OCI-LY1 (cell line): ENCODE measurements at regions not wholly inside any gene's neighbourhood (a gene's known extent, or its start where the extent isn't known, plus 50 kb on each side); places are given as distances from the start of the nearest gene placed in this dataset.

Experiments
- H2AFZ ChIP-seq: fragments of 200-600 bp; sonication (generic), shearing (Covaris generic); 2 replicates; pipeline ENCODE4 v1.6.0; 2014; ENCODE audit warnings: antibody characterized with exemption, mild to moderate bottlenecking, low read length
- H3F3A ChIP-seq: fragments of 200-600 bp; sonication (generic), shearing (Covaris generic); 2 replicates; pipeline ENCODE4 v1.6.0; 2014; ENCODE audit warnings: mild to moderate bottlenecking, antibody characterized with exemption, low read length, moderate library complexity; ENCODE audit not compliant: insufficient read depth
- H3K27ac ChIP-seq: fragments of 200-600 bp; sonication (generic); 2 replicates; pipeline ENCODE4 v1.5.1; 2014; ENCODE audit warnings: low read length, mixed run types, mild to moderate bottlenecking, low read depth; ENCODE audit not compliant: poor library complexity, severe bottlenecking
- H3K27me3 ChIP-seq: fragments of 200-600 bp; sonication (generic); 2 replicates; pipeline ENCODE4 v1.6.0; 2014; ENCODE audit warnings: antibody characterized with exemption, mild to moderate bottlenecking, low read length, moderate library complexity; ENCODE audit not compliant: insufficient read depth
- H3K36me3 ChIP-seq: fragments of 200-600 bp; sonication (generic); 2 replicates; pipeline ENCODE4 v1.6.1; 2014; ENCODE audit warnings: mild to moderate bottlenecking, antibody characterized with exemption, low read length, moderate library complexity, mixed read lengths; ENCODE audit not compliant: insufficient read depth
- H3K4me1 ChIP-seq: fragments of 200-600 bp; sonication (generic); 2 replicates; pipeline ENCODE4 v1.5.1; 2014; ENCODE audit warnings: mild to moderate bottlenecking, low read length, moderate library complexity; ENCODE audit not compliant: insufficient read depth, severe bottlenecking
- H3K4me2 ChIP-seq: fragments of 200-600 bp; sonication (generic), shearing (Covaris generic); 2 replicates; pipeline ENCODE4 v1.6.1; 2014; ENCODE audit warnings: low read length
- H3K4me3 ChIP-seq: fragments of 200-600 bp; sonication (generic); 2 replicates; pipeline ENCODE4 v1.5.1; 2014; ENCODE audit warnings: low read length, low read depth, mild to moderate bottlenecking, mixed read lengths; ENCODE audit not compliant: poor library complexity, severe bottlenecking
- H3K79me2 ChIP-seq: fragments of 200-600 bp; shearing (Covaris generic); 2 replicates; pipeline ENCODE4 v1.6.1; 2016; ENCODE audit warnings: mixed run types, low read length, mixed read lengths; ENCODE audit not compliant: insufficient read depth
- H3K9ac ChIP-seq: fragments of 200-600 bp; sonication (generic), shearing (Covaris generic); 2 replicates; pipeline ENCODE4 v1.6.1; 2014; ENCODE audit warnings: mild to moderate bottlenecking, low read length, mixed read lengths
- H3K9me2 ChIP-seq: fragments of 200-600 bp; sonication (generic), shearing (Covaris generic); 2 replicates; pipeline ENCODE4 v1.6.1; 2014; ENCODE audit warnings: low read depth, mild to moderate bottlenecking, low read length, mixed read lengths
- H3K9me3 ChIP-seq: fragments of 200-600 bp; shearing (Covaris generic); 2 replicates; pipeline ENCODE4 v1.6.1; 2014; ENCODE audit warnings: low read length, mixed read lengths
- H4K20me1 ChIP-seq: fragments of 200-600 bp; sonication (generic), shearing (Covaris generic); 2 replicates; pipeline ENCODE4 v1.6.0; 2016; ENCODE audit warnings: mild to moderate bottlenecking, low read length; ENCODE audit not compliant: insufficient read depth
- EZH2 ChIP-seq: fragments of 200-600 bp; sonication (generic), shearing (Covaris generic); IDR thresholded peaks from 2 replicates; pipeline ENCODE4 v1.8.0; 2017; ENCODE audit warnings: borderline replicate concordance, mixed run types, mild to moderate bottlenecking, antibody characterized with exemption, low read length, moderate library complexity, mixed read lengths
- TF ChIP-seq, protein P1 (sequence below): fragments of 200-600 bp; sonication (generic), shearing (Covaris generic); IDR thresholded peaks from 2 replicates; pipeline ENCODE4 v1.5.1; 2017; ENCODE audit warnings: mild to moderate bottlenecking, antibody characterized with exemption, low read length, moderate library complexity, mixed read lengths

- H4K20me1 ChIP-seq: no peaks in the 10 kb centered on the region
- no peak overlapping the region for H3K4me3 ChIP-seq
- H3K27ac ChIP-seq: no peak overlapping the region
- no peak overlapping the region for H3K4me2 ChIP-seq
- H3K36me3 ChIP-seq: no peaks in the 10 kb centered on the region
- H2AFZ ChIP-seq: no peak overlapping the region
- no peak overlapping the region for H3K9ac ChIP-seq
- no peaks in the 10 kb centered on the region for H3K27me3 ChIP-seq
- TF ChIP-seq, protein P1, sequence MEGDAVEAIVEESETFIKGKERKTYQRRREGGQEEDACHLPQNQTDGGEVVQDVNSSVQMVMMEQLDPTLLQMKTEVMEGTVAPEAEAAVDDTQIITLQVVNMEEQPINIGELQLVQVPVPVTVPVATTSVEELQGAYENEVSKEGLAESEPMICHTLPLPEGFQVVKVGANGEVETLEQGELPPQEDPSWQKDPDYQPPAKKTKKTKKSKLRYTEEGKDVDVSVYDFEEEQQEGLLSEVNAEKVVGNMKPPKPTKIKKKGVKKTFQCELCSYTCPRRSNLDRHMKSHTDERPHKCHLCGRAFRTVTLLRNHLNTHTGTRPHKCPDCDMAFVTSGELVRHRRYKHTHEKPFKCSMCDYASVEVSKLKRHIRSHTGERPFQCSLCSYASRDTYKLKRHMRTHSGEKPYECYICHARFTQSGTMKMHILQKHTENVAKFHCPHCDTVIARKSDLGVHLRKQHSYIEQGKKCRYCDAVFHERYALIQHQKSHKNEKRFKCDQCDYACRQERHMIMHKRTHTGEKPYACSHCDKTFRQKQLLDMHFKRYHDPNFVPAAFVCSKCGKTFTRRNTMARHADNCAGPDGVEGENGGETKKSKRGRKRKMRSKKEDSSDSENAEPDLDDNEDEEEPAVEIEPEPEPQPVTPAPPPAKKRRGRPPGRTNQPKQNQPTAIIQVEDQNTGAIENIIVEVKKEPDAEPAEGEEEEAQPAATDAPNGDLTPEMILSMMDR: no peak
- TF ChIP-seq EZH2: no peak
- peaks cover 11% of the 10 kb centered on the region for H3K4me1 ChIP-seq
- no peaks in the 10 kb centered on the region for H3K9me2 ChIP-seq
- H3K79me2 ChIP-seq: no peaks in the 10 kb centered on the region
- no peaks in the 10 kb centered on the region for H3F3A ChIP-seq
- H3K9me3 ChIP-seq: no peaks in the 10 kb centered on the region
Measured at GRCh38 chr5:81834021-81834660, 83.2 kb upstream of the SSBP2 start.

GRCh38 chr5:81830596-81830995, 79.7 kb upstream of the SSBP2 start:
- H3K4me1 ChIP-seq: peaks cover 5% of the 10 kb centered on the region
- no peak overlapping the region for H3K4me2 ChIP-seq
- H3K79me2 ChIP-seq: no peaks in the 10 kb centered on the region
- TF ChIP-seq EZH2: no peak
- TF ChIP-seq, protein P1: no peak
- H3K4me3 ChIP-seq: no peak overlapping the region
- no peak overlapping the region for H3K27ac ChIP-seq
- H3K9ac ChIP-seq: no peak overlapping the region
- no peaks in the 10 kb centered on the region for H3F3A ChIP-seq
- H3K27me3 ChIP-seq: no peaks in the 10 kb centered on the region
- H3K9me3 ChIP-seq: no peaks in the 10 kb centered on the region
- no peak overlapping the region for H2AFZ ChIP-seq
- H3K36me3 ChIP-seq: no peaks in the 10 kb centered on the region
- no peaks in the 10 kb centered on the region for H4K20me1 ChIP-seq
- no peaks in the 10 kb centered on the region for H3K9me2 ChIP-seq

- H3K4me3 ChIP-seq: no peak overlapping the region
- H2AFZ ChIP-seq: no peak overlapping the region
- H3K36me3 ChIP-seq: no peaks in the 10 kb centered on the region
- H3K9me2 ChIP-seq: no peaks in the 10 kb centered on the region
- no peak overlapping the region for H3K27ac ChIP-seq
- peaks cover 5% of the 10 kb centered on the region for H3K4me1 ChIP-seq
- no peaks in the 10 kb centered on the region for H3K79me2 ChIP-seq
- H3K9ac ChIP-seq: no peak overlapping the region
- no peaks in the 10 kb centered on the region for H3F3A ChIP-seq
- H3K4me2 ChIP-seq: no peak overlapping the region
- TF ChIP-seq, protein P1: no peak
- TF ChIP-seq EZH2: no peak
- H4K20me1 ChIP-seq: no peaks in the 10 kb centered on the region
- H3K27me3 ChIP-seq: no peaks in the 10 kb centered on the region
- no peaks in the 10 kb centered on the region for H3K9me3 ChIP-seq
Measured at GRCh38 chr5:81829242-81829641, 78.3 kb upstream of the SSBP2 start.
